Heart left ventricle (tissue), 13 donors: ENCODE measurements at regions not wholly inside any gene's neighbourhood (a gene's known extent, or its start where the extent isn't known, plus 50 kb on each side); places are given as distances from the start of the nearest gene placed in this dataset.

Experiments used
- POLR2A ChIP-seq, 2 donors: fragments of 450-650 bp; IDR thresholded peaks; one replicate each; pipeline ENCODE4 v1.6.1; 2017; ENCODE audit warnings: antibody characterized with exemption in 2 of 2, mild to moderate bottlenecking in 2 of 2, moderate library complexity in 2 of 2
- TF ChIP-seq, protein P1 (sequence below), 12 donors: fragments of 200-600 bp; sonication (generic) in 4 of 12; IDR thresholded peaks; one replicate each; pipeline versions ENCODE4 v1.5.0 to v1.8.0; 2018 to 2022; ENCODE audit warnings: antibody characterized with exemption in 12 of 12, mild to moderate bottlenecking in 5 of 12
- donor health status: ischemic (EF 13 %, LVEDD 7.1; RV severe dilation, severe dysfunction).
- donor health status: DM: no; HTN: yes; CAD: no.
- donor health status: DM: no; HTN: no; CAD: no.
- donor health status: ischemic (EF 25% LVEDD 6.9; RV normal size, moderate dysfunction).
- donor health status: ischemic (EF 25% LVEDD 5.7; RV mildly dilated, moderate dysfunction).
- donor health status: ischemic (EF 35%, LVEDD 5.7; RV mildly dilated, moderate dysfunction).
- donor health status: nonischemic (EF 11% LVEDD 7.7; RV severe dilation, severe dysfunction).
- donor health status: DM: yes; HTN: yes; CAD: no.
- donor health status: PGD.
- donor health status: ischemic (EF 29% LVEDD 5.4; RV normal size, mild dysfunction).
- donor health status: nonischemic (EF 23%, LVEDD 6.1; RV moderate dilation, normal function).

DNA sequence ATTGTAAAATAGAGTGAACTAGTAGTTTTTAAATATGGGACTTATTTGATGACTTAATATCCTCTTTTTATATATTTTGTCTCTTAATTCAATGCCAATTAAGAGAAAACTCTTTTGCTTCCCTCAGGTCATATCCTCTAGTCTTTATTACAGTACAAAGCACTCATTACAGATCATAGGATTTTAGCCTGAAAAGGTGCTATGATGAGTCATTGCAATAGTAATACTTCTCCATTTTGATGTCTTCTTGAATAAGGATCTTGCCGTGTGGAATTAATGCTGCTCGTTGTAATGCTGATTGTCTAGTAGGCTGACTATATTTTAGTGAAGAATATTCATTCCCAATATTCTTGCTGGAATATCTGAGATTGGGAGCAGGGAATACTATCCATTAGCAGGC, 612.2 kb upstream of the GOLIM4 start:
- TF ChIP-seq, protein P1, sequence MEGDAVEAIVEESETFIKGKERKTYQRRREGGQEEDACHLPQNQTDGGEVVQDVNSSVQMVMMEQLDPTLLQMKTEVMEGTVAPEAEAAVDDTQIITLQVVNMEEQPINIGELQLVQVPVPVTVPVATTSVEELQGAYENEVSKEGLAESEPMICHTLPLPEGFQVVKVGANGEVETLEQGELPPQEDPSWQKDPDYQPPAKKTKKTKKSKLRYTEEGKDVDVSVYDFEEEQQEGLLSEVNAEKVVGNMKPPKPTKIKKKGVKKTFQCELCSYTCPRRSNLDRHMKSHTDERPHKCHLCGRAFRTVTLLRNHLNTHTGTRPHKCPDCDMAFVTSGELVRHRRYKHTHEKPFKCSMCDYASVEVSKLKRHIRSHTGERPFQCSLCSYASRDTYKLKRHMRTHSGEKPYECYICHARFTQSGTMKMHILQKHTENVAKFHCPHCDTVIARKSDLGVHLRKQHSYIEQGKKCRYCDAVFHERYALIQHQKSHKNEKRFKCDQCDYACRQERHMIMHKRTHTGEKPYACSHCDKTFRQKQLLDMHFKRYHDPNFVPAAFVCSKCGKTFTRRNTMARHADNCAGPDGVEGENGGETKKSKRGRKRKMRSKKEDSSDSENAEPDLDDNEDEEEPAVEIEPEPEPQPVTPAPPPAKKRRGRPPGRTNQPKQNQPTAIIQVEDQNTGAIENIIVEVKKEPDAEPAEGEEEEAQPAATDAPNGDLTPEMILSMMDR (IDR thresholded peaks at IDR 0.05) = no peak
- no peak for TF ChIP-seq POLR2A (IDR thresholded peaks at IDR 0.05)
